DND-41 (cell line): ENCODE measurements at regions not wholly inside any gene's neighbourhood (a gene's known extent, or its start where the extent isn't known, plus 50 kb on each side); places are given as distances from the start of the nearest gene placed in this dataset.

Experiments
- CTCF ChIP-seq: IDR thresholded peaks from 2 replicates; pipeline ENCODE4 v1.5.1; 2012; ENCODE audit warnings: borderline replicate concordance, low read length, moderate library complexity, mild to moderate bottlenecking; ENCODE audit not compliant: poor library complexity, severe bottlenecking; ENCODE audit errors: extremely low read depth
- EZH2 ChIP-seq: IDR thresholded peaks from 3 replicates; pipeline ENCODE4 v1.6.1; 2012; ENCODE audit warnings: borderline replicate concordance, low read depth, mild to moderate bottlenecking, moderate library complexity, low read length, inconsistent platforms; ENCODE audit not compliant: severe bottlenecking

- no peak for TF ChIP-seq CTCF
- TF ChIP-seq EZH2: no peak
These were observed 279.0 kb downstream of the SLC16A7 start for GRCh38 chr12:59874781-59875180.
